Ramos (cell line): ENCODE measurements at regions not wholly inside any gene's neighbourhood (a gene's known extent, or its start where the extent isn't known, plus 50 kb on each side); places are given as distances from the start of the nearest gene placed in this dataset.

Experiments
- in situ Hi-C: fragments of 300-500 bp; cut with MboI; formaldehyde crosslinking; loops from one replicate; pipeline ENCODE4 v1.14.3; 2022; ENCODE audit warnings: low sequenced_read_pairs; ENCODE audit not compliant: unreplicated experiment

DNA sequence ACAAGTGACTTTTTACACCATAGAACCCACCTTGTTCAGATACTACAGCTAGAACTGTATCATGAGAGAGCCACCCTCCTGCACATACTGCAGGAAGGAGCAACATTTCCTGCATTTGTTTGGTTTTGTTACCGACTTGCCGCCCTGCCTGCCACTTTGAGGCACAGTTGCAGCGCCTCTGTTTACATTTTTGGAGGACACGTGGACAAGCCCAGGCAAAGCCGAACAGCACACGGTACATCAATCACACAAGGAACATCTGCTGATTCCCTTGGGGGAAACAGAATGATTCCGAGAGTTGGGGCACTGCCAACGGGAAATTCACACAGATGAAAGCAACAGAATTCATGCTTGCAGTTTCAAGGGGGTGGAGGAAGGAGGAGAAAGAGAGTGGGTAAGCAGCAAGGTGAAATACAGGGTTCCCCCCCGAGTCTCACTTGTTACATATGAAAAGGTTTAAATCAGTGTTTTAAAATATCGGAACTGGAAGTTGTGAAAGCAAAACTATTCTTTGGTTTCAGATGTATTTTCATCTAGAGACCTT, 110.7 kb downstream of the BTG1 start:
- in situ Hi-C loops: no loop called here

DNA sequence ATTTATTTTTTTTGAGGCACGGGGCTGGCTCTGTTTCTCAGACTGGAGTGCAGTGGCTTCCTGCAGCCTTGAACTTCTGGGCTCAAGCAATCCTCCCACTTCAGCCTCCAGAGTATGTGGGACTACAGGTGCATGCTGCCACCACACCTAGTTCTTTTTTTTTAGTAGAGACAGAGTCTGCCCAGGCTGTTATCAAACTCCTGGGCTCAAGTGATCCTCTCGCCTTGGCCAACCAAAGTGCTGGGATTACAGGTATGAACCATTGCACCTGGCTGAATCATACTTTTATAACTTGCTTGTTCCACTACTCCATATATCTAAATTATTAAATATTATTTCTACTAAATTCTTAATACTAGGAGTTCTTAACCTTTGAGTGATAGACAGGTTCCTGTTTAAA, 111.6 kb downstream of the BTG1 start:
- in situ Hi-C loops: no loop called here

GRCh38 chr12:92032965-92033364, 112.7 kb downstream of the BTG1 start:
- in situ Hi-C loops: no loop called here

DNA sequence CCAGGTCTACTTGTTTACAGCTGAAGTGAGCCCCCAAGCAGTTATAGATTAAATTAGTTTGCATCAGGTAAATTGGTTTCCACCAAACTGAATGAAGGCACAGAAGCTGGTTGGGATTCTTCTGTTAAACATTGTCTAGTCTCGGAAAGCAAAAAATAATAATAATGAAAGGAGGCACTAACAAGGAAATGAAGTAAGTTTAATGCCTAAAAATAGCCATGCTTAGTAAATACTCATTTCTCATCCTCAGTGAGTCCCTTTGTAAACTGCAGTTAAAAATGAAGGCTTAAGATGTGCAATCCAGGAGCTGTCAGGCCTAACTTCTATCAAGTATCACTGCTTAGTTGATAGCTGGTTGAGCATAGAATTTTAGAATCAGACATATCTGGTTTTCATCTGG, 113.5 kb downstream of the BTG1 start:
- in situ Hi-C loops: no loop called here

GRCh38 chr12:92030618-92031017, 115.0 kb downstream of the BTG1 start:
- in situ Hi-C loops: no loop called here

DNA sequence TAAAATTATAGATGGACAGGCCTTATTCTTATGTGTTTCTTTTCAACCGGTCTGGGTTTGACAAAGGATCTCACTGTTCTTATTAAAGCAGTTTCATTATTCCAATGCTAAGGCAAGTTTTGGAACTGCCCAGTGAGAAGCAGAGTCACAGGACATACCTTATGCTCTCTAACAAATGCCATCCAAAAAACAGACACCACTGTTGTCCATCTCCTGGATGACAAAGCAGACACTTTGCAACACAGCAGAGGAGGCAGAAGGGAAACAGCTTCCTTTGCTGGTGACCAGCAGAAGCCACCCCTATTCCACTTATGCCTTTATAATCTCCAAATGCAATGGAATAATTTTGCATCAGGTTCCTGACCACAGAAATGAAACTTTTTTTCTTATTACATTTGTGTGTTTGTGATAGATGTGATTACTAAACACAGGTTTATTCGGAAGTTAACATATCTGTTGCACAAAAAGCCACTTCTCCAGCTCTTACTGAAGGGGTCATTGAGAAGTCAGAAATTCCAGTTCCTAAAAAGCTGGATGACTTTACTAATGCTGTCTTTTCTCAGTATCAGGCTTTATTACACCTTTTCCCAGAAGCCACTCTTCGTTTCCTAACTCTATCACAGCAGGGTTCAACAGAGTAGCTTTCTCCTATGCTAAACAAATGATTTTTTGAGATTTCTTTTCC, 115.6 kb downstream of the BTG1 start:
- in situ Hi-C loops: no loop called here

DNA sequence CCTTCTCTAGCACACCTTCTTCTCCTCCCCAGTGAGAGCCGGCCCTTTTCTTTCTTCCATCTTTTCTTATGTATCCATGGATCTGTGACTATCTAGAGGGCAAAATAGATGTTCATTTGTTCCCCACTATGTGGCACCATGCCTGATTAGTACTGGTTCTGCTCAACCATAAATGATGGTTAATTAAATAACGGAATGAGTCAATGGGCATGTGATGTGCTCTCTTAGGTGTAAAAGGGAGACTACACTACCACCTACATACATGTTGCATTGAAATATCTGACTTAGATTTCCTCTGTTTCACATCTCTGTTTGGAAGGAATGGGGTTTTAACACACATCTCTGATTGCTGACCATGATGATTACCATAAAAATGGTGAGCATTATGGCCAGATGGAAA, 116.5 kb downstream of the BTG1 start:
- in situ Hi-C loops: no loop called here

- in situ Hi-C loops: no loop called here
Measured at GRCh38 chr12:92028441-92028709, 117.3 kb downstream of the BTG1 start.

DNA sequence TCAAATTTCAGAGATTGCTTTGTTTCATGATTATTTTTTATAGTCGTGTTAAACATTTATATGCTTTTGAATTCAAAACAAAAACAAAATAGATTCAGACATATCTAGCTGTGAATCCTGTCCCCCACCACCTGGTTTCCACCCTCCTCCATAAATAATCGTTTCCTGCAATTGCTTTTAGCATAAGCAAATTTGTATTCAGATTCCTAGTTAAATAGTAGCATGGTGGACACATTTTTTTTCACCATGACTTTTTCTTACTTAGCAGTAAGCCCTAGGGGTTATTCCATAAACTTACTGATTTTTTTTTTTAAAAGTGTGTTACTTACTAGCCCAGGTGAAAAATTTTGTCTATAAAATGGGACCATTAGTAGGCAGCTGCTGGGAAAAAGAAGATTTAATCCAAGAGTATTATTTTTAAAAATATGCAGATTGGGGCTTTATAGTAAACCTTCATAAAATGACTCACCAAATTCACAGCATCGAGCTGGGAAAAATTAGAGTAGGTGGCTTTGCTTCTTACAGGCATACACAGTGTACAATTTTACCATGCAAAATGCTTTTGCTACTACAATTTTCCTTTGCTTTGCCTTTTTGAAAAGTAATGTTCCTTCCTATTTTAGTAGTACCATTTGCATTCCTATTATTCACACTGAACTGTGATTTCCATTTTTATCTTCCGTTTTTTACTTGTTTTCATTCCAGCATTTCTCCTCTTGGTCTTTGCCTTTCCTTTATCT, 117.8 kb downstream of the BTG1 start:
- in situ Hi-C loops: no loop called here

- in situ Hi-C loops: no loop called here
Measured at GRCh38 chr12:92027243-92027642, 118.4 kb downstream of the BTG1 start.

- in situ Hi-C loops: no loop called here
Measured at GRCh38 chr12:92025462-92026207, 120.0 kb downstream of the BTG1 start.

GRCh38 chr12:92022093-92022492, 123.6 kb downstream of the BTG1 start:
- in situ Hi-C loops: no loop called here

DNA sequence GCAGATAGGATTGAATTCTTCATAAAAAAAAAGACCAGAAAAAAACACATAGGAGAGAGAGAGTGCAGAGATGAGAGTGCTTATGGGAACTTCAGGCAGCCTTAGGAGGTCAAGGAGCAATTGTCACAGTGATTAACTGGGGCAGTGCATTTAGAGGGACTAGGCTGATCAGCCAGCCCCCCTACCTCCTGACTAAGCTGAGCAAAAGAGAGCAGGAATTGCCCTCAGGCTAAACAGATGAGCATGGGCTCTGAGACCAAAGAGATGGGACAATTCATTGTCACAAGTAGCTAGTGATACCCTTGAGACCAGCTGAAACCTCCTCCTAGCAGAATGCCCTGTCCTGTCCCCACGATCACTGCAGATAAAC, 124.0 kb downstream of the BTG1 start:
- in situ Hi-C loops: no loop called here

DNA sequence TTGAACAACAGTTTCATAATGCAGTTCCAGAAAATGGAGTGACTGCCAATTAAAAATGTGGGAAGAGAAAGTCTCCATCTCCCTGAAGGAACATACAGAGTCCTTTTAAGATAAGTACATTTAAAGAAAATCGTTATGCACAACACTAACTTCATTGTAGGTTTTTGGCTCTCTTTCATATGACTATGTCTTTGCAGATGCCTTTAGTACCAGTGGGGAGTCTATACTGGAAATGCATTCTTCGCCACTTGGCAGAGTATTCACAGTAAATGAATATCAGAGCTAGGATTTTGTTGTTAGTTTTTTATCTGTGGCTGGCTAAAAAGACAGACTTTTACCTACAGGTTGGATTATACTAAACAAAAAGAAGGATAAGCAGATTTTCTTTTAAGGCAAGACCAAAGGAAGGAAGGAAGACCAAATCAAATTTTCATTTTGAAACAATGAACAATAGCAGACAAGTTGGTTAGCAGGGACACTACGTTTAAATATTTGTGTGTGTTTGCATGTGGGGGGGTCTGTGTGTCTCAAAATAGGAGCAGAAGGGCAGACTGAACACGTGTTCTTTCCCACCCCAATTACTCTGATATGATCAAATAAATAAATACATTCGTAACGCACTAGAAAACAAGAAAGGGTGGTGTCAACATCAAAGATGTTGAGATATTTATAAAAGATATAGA, 124.5 kb downstream of the BTG1 start:
- in situ Hi-C loops: no loop called here

- in situ Hi-C loops: no loop called here
Measured at GRCh38 chr12:92019491-92020277, 126.0 kb downstream of the BTG1 start.

DNA sequence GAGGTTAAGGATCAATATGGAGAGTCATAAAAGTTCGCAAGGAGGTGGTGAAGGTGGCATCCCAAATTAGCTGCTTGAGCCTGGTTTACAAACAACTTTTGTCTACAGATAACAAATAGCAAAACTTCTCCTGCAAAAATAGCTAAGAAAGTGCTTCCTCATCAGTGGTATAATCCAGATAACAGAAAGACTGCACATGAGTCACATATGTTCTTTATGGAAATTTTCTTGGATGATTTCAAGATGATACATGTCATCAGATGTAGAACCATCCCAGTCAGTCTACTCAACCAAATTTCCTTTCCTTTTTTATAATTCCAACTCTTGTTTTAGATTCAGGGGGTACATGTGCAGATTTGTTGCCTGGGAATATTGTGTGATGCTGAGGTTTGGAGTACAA, 133.0 kb downstream of the BTG1 start:
- in situ Hi-C loops: no loop called here

- in situ Hi-C loops: no loop called here
Measured at GRCh38 chr12:92010853-92011701, 134.6 kb downstream of the BTG1 start.

DNA sequence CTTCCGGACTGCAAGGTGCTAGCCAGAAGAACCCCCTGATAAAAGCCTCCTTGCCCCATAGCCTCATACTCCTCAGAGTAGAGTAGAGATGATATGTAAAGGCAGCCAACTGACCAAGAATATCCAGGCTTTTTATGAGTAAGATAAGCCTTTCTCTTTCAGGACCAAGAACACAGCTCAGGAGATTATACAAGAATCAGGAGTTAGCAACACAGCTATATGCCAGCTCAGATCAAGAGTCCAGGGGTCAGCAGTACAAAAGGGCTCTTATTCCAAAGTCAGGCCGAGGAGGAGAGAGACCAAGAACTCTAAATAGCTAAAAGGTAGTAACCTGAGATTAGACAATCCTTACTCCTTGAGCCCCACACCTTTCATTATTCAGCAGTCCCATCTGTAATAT, 135.3 kb downstream of the BTG1 start:
- in situ Hi-C loops: no loop called here

DNA sequence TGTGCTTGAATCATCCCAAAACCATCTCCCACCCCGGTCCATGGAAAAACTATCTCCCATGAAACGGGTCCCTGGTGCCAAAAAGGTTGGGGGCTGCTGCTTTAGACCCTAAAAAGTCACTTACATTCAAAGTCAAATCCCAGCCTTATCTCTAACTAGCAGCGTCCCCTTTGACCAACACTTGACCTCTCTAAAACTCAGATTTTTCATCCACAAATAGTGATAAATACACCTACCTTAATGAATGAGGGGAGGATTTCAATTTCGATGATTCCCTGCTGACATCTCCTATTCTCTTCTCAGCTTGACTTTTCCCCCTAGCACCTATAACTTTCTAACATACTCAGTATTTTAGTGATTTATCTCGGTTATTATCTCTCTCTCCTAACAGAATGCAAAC, 137.3 kb downstream of the BTG1 start:
- in situ Hi-C loops: no loop called here
